ENCODE measurements at regions not wholly inside any gene's neighbourhood (a gene's known extent, or its start where the extent isn't known, plus 50 kb on each side); places are given as distances from the start of the nearest gene placed in this dataset.

- peaks cover 10 to 26% (median 14%) of the 10 kb centered on the region in 3 donors for H3K9me3 Mint-ChIP-seq
- no peak overlapping the region for H3K27ac ChIP-seq (ENCODE audit: low read length)
- H3K4me3 ChIP-seq (ENCODE audit: control insufficient read depth in 1 of 2, extremely low read depth in 1 of 2, low read length in 1 of 2) = no peak overlapping the region
- CTCF ChIA-PET = no interaction called here
- no peaks in the 10 kb centered on the region for H3K9me3 ChIP-seq
- no peaks in the 10 kb centered on the region for H3K4me1 ChIP-seq (ENCODE audit: control insufficient read depth in 1 of 2, extremely low read depth in 1 of 2, insufficient read depth in 2 of 2, low read length in 2 of 2)
- H3K27me3 ChIP-seq (replicated peaks in 1 of 2; ENCODE audit: control insufficient read depth in 2 of 2, extremely low read depth in 1 of 2, insufficient read depth in 2 of 2, low read length in 1 of 2) = no peaks in the 10 kb centered on the region
- no peaks in the 10 kb centered on the region for H3K4me1 Mint-ChIP-seq
- DNase-seq (no peak), ATAC-seq (replicated peaks in 1 of 4) (no peak)
- no peaks in the 10 kb centered on the region for H3K27me3 Mint-ChIP-seq
- H3K27ac Mint-ChIP-seq = no peak overlapping the region
- no peak overlapping the region for H3K4me3 Mint-ChIP-seq
- POLR2A ChIA-PET = no interaction called here
- H3K36me3 ChIP-seq (ENCODE audit: control insufficient read depth in 2 of 2, extremely low read depth in 1 of 2, insufficient read depth in 1 of 2, low read length in 1 of 2) = no peaks in the 10 kb centered on the region
- H3K36me3 Mint-ChIP-seq = no peaks in the 10 kb centered on the region
Observed at GRCh38 chr7:125409921-125410320, 480.3 kb upstream of the POT1 start.

DNA sequence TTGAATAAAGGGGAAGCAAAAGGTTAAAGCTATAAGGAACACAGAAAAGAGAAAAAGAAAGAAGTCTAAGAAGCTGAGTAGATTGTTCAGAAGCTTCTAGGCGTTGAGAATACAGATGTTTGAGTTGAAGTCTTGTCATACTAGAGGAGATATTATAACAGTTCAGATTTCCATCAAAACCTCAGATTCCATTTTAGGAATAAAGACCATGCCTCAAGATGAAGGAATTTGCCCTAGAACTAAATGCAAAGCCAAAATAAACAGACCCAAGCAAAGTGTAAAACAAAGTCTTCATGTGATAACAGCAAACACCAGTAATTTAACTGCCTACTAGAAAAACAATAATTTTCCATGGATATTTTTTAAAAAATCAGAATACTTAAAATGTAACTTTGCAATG is 476.5 kb upstream of the POT1 start:
- H3K27me3 ChIP-seq (replicated peaks in 1 of 2; ENCODE audit: control insufficient read depth in 2 of 2, extremely low read depth in 1 of 2, insufficient read depth in 2 of 2, low read length in 1 of 2) = no peaks in the 10 kb centered on the region
- no peaks in the 10 kb centered on the region for H3K4me1 ChIP-seq (ENCODE audit: control insufficient read depth in 1 of 2, extremely low read depth in 1 of 2, insufficient read depth in 2 of 2, low read length in 2 of 2)
- CTCF ChIA-PET = no interaction called here
- no peak for ATAC-seq (replicated peaks in 1 of 4)
- no peaks in the 10 kb centered on the region for H3K9me3 ChIP-seq
- POLR2A ChIA-PET = no interaction called here
- no CpG with 5 or more reads among the region's 1 CpG for WGBS (ENCODE audit: insufficient coverage)
- no peaks in the 10 kb centered on the region for H3K36me3 ChIP-seq (ENCODE audit: control insufficient read depth in 2 of 2, extremely low read depth in 1 of 2, insufficient read depth in 1 of 2, low read length in 1 of 2)
- Mint-ChIP-seq H3K27me3 (no peaks in the 10 kb centered on the region), H3K27ac (no peak overlapping the region), H3K36me3 (no peaks in the 10 kb centered on the region), H3K9me3 (peaks cover 4 to 23% (median 20%) of the 10 kb centered on the region in 3 donors), H3K4me3 (no peak overlapping the region), H3K4me1 (no peaks in the 10 kb centered on the region)
- no peak overlapping the region for H3K4me3 ChIP-seq (ENCODE audit: control insufficient read depth in 1 of 2, extremely low read depth in 1 of 2, low read length in 1 of 2)
- DNase-seq = no peak
- no peak overlapping the region for H3K27ac ChIP-seq (ENCODE audit: low read length)

GRCh38 chr7:125399408-125399807 is 469.8 kb upstream of the POT1 start:
- DNase-seq (no peak), ATAC-seq (replicated peaks in 1 of 4) (no peak)
- Histone ChIP-seq H3K4me1 (ENCODE audit: control insufficient read depth in 1 of 2, extremely low read depth in 1 of 2, insufficient read depth in 2 of 2, low read length in 2 of 2) (no peaks in the 10 kb centered on the region), H3K27me3 (replicated peaks in 1 of 2; ENCODE audit: control insufficient read depth in 2 of 2, extremely low read depth in 1 of 2, insufficient read depth in 2 of 2, low read length in 1 of 2) (no peaks in the 10 kb centered on the region), H3K36me3 (ENCODE audit: control insufficient read depth in 2 of 2, extremely low read depth in 1 of 2, insufficient read depth in 1 of 2, low read length in 1 of 2) (no peaks in the 10 kb centered on the region), H3K27ac (ENCODE audit: low read length) (no peak overlapping the region), H3K4me3 (ENCODE audit: control insufficient read depth in 1 of 2, extremely low read depth in 1 of 2, low read length in 1 of 2) (no peak overlapping the region), H3K9me3 (no peaks in the 10 kb centered on the region)
- ChIA-PET POLR2A (no interaction called here), CTCF (no interaction called here)
- Mint-ChIP-seq H3K9me3 (peaks cover 8 to 20% (median 10%) of the 10 kb centered on the region in 3 donors), H3K36me3 (no peaks in the 10 kb centered on the region), H3K4me3 (no peak overlapping the region), H3K4me1 (no peaks in the 10 kb centered on the region), H3K27ac (no peak overlapping the region), H3K27me3 (no peaks in the 10 kb centered on the region)
- 100% methylated on average over 1 of the region's 3 CpGs for WGBS (ENCODE audit: insufficient coverage)

GRCh38 chr7:125396466-125397151 is 467.0 kb upstream of the POT1 start:
- Histone ChIP-seq H3K4me1 (ENCODE audit: control insufficient read depth in 1 of 2, extremely low read depth in 1 of 2, insufficient read depth in 2 of 2, low read length in 2 of 2) (no peaks in the 10 kb centered on the region), H3K36me3 (ENCODE audit: control insufficient read depth in 2 of 2, extremely low read depth in 1 of 2, insufficient read depth in 1 of 2, low read length in 1 of 2) (no peaks in the 10 kb centered on the region), H3K4me3 (ENCODE audit: control insufficient read depth in 1 of 2, extremely low read depth in 1 of 2, low read length in 1 of 2) (no peak overlapping the region), H3K27ac (ENCODE audit: low read length) (no peak overlapping the region), H3K27me3 (replicated peaks in 1 of 2; ENCODE audit: control insufficient read depth in 2 of 2, extremely low read depth in 1 of 2, insufficient read depth in 2 of 2, low read length in 1 of 2) (no peaks in the 10 kb centered on the region), H3K9me3 (no peaks in the 10 kb centered on the region)
- no peak overlapping the region for H3K27ac Mint-ChIP-seq
- WGBS (ENCODE audit: insufficient coverage) = 33% methylated on average over 1 of the region's 4 CpGs
- H3K27me3 Mint-ChIP-seq = no peaks in the 10 kb centered on the region
- ChIA-PET POLR2A (no interaction called here), CTCF (no interaction called here)
- DNase-seq (no peak), ATAC-seq (replicated peaks in 1 of 4) (no peak)
- H3K36me3 Mint-ChIP-seq = no peaks in the 10 kb centered on the region
- H3K4me1 Mint-ChIP-seq = no peaks in the 10 kb centered on the region
- peaks cover 2 to 19% (median 16%) of the 10 kb centered on the region in 3 donors for H3K9me3 Mint-ChIP-seq
- no peak overlapping the region for H3K4me3 Mint-ChIP-seq

DNA sequence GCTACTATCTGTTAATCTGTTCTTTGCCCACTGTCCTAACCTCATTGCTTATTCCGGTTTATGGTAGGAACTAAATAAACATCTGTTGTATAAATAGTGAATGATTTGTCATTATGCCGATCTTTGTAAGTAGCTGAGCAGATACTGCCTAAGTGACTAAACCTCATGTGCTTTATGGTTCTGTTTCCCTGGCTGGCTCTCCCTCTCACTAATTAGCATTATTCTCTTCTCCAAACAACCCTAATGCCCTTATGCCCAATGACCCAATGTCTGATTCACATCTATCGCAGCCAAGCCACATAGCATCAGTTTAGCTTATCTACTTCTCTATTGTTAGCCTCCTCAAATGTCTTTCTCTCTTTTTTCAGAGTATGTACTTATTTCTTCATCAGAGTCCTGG is 462.3 kb upstream of the POT1 start:
- Mint-ChIP-seq H3K4me3 (no peak overlapping the region), H3K27me3 (no peaks in the 10 kb centered on the region), H3K27ac (no peak overlapping the region), H3K36me3 (no peaks in the 10 kb centered on the region), H3K4me1 (no peaks in the 10 kb centered on the region), H3K9me3 (peaks cover 6 to 13% (median 8%) of the 10 kb centered on the region in 3 donors)
- Histone ChIP-seq H3K27ac (ENCODE audit: low read length) (no peak overlapping the region), H3K4me1 (ENCODE audit: control insufficient read depth in 1 of 2, extremely low read depth in 1 of 2, insufficient read depth in 2 of 2, low read length in 2 of 2) (no peaks in the 10 kb centered on the region), H3K9me3 (no peaks in the 10 kb centered on the region), H3K27me3 (replicated peaks in 1 of 2; ENCODE audit: control insufficient read depth in 2 of 2, extremely low read depth in 1 of 2, insufficient read depth in 2 of 2, low read length in 1 of 2) (no peaks in the 10 kb centered on the region), H3K36me3 (ENCODE audit: control insufficient read depth in 2 of 2, extremely low read depth in 1 of 2, insufficient read depth in 1 of 2, low read length in 1 of 2) (no peaks in the 10 kb centered on the region), H3K4me3 (ENCODE audit: control insufficient read depth in 1 of 2, extremely low read depth in 1 of 2, low read length in 1 of 2) (no peak overlapping the region)
- no peak for ATAC-seq (replicated peaks in 1 of 4)
- WGBS (ENCODE audit: insufficient coverage) = 71% methylated on average over 1 of the region's 3 CpGs
- POLR2A ChIA-PET = no interaction called here
- DNase-seq = no peak
- CTCF ChIA-PET = interaction anchor here in 1 of 2 donors (0.7 kb wide), 1 partner anchor 16 kb away, joined by 3 read pairs; no protein-coding TSS in a partner anchor

DNA sequence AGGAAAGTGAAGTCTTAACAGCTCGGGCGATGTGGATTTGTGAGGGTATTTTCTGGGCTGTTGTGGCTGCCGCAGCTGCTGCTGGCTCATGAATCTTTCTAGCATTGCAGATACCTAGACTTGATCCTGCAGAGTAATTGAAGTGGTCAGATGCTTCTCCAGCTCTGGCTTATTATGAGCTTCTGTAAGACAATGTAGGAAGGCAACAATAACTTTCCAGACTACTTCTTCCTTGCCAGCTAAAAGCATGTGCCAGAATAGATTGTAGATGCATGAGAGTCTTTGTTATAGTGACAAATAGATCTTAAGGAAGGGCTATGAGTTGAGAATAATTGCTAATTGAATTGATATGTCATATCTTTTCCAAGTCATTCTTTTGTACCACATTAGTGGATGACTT is 461.4 kb upstream of the POT1 start:
- Mint-ChIP-seq H3K4me3 (no peak overlapping the region), H3K36me3 (no peaks in the 10 kb centered on the region), H3K9me3 (peaks cover 6 to 13% (median 8%) of the 10 kb centered on the region in 3 donors), H3K27me3 (no peaks in the 10 kb centered on the region), H3K4me1 (no peaks in the 10 kb centered on the region), H3K27ac (no peak overlapping the region)
- Histone ChIP-seq H3K4me1 (ENCODE audit: control insufficient read depth in 1 of 2, extremely low read depth in 1 of 2, insufficient read depth in 2 of 2, low read length in 2 of 2) (no peaks in the 10 kb centered on the region), H3K4me3 (ENCODE audit: control insufficient read depth in 1 of 2, extremely low read depth in 1 of 2, low read length in 1 of 2) (no peak overlapping the region), H3K27ac (ENCODE audit: low read length) (no peak overlapping the region), H3K27me3 (replicated peaks in 1 of 2; ENCODE audit: control insufficient read depth in 2 of 2, extremely low read depth in 1 of 2, insufficient read depth in 2 of 2, low read length in 1 of 2) (no peaks in the 10 kb centered on the region), H3K36me3 (ENCODE audit: control insufficient read depth in 2 of 2, extremely low read depth in 1 of 2, insufficient read depth in 1 of 2, low read length in 1 of 2) (no peaks in the 10 kb centered on the region), H3K9me3 (no peaks in the 10 kb centered on the region)
- CTCF ChIA-PET = no interaction called here
- no peak for ATAC-seq (replicated peaks in 1 of 4)
- POLR2A ChIA-PET = no interaction called here
- no peak for DNase-seq
- WGBS (ENCODE audit: insufficient coverage) = 66% methylated on average over 3 of the region's 3 CpGs

GRCh38 chr7:125386211-125386610 is 456.6 kb upstream of the POT1 start:
- Mint-ChIP-seq H3K27ac (no peak overlapping the region), H3K4me3 (no peak overlapping the region), H3K9me3 (peaks cover 0 to 13% (median 13%) of the 10 kb centered on the region in 3 donors), H3K36me3 (no peaks in the 10 kb centered on the region), H3K27me3 (no peaks in the 10 kb centered on the region), H3K4me1 (no peaks in the 10 kb centered on the region)
- no peaks in the 10 kb centered on the region for H3K36me3 ChIP-seq (ENCODE audit: control insufficient read depth in 2 of 2, extremely low read depth in 1 of 2, insufficient read depth in 1 of 2, low read length in 1 of 2)
- ChIA-PET POLR2A (no interaction called here), CTCF (no interaction called here)
- no peak overlapping the region for H3K4me3 ChIP-seq (ENCODE audit: control insufficient read depth in 1 of 2, extremely low read depth in 1 of 2, low read length in 1 of 2)
- H3K27me3 ChIP-seq (replicated peaks in 1 of 2; ENCODE audit: control insufficient read depth in 2 of 2, extremely low read depth in 1 of 2, insufficient read depth in 2 of 2, low read length in 1 of 2) = no peaks in the 10 kb centered on the region
- H3K9me3 ChIP-seq = no peaks in the 10 kb centered on the region
- no peaks in the 10 kb centered on the region for H3K4me1 ChIP-seq (ENCODE audit: control insufficient read depth in 1 of 2, extremely low read depth in 1 of 2, insufficient read depth in 2 of 2, low read length in 2 of 2)
- ATAC-seq (replicated peaks in 1 of 4) (no peak), DNase-seq (no peak)
- WGBS (ENCODE audit: insufficient coverage) = no CpG with 5 or more reads among the region's 3 CpGs
- H3K27ac ChIP-seq (ENCODE audit: low read length) = no peak overlapping the region
